Fibroblast of villous mesenchyme (primary cell): ENCODE measurements at regions not wholly inside any gene's neighbourhood (a gene's known extent, or its start where the extent isn't known, plus 50 kb on each side); places are given as distances from the start of the nearest gene placed in this dataset.
"Not testable (repeated sequence)": the region's sequence is repeated elsewhere in the genome, so short reads cannot be mapped to it uniquely, and the experiment has no call there.

Experiments used
- DNase-seq: peaks from one replicate; pipeline ENCODE4 v3.0.0-alpha.2; 2010; ENCODE audit warnings: low read depth
- H3K4me3 ChIP-seq: 2 replicates; pipeline ENCODE4 v1.5.1; 2011; ENCODE audit warnings: low read depth, mild to moderate bottlenecking, low read length
- TF ChIP-seq, protein P1 (sequence below): IDR thresholded peaks from 2 replicates; pipeline ENCODE4 v1.5.1; 2012; ENCODE audit warnings: low read depth, mild to moderate bottlenecking, low read length; ENCODE audit not compliant: insufficient read depth

DNA sequence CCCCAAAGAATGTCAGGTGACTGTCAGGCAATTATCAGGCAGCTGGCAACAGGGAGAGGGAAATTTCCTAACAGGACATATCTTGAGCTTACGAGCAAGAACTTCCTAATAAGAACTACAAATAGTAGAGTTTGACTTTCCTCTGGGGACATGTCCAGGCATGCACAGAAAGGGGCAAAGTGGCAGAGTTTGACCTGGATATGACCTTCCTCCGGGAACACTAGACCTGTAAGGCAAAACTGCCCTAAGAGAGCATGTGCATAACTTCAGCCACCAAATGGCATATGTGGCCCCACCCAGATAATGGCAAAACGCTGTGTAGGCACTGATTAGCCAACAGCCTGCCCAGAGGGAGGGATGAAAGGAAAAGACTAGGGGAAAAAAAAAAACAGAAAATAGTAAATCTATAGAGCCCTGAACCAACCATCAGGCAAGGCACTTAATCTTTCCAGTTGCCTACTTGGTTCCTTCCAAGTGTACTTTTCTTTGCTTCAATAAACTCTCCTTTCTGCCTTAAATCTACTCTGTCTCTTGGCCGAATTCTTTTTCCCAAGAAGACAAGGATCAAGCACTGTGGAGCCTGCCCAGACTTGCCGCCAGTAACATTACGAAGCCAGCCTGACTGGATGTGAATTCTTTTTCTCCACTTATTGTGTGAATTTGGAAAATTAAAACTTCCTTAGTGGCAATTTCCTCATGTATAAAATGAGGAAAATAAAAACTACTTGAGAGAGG is 164.1 kb downstream of the SPTSSA start:
- TF ChIP-seq, protein P1, sequence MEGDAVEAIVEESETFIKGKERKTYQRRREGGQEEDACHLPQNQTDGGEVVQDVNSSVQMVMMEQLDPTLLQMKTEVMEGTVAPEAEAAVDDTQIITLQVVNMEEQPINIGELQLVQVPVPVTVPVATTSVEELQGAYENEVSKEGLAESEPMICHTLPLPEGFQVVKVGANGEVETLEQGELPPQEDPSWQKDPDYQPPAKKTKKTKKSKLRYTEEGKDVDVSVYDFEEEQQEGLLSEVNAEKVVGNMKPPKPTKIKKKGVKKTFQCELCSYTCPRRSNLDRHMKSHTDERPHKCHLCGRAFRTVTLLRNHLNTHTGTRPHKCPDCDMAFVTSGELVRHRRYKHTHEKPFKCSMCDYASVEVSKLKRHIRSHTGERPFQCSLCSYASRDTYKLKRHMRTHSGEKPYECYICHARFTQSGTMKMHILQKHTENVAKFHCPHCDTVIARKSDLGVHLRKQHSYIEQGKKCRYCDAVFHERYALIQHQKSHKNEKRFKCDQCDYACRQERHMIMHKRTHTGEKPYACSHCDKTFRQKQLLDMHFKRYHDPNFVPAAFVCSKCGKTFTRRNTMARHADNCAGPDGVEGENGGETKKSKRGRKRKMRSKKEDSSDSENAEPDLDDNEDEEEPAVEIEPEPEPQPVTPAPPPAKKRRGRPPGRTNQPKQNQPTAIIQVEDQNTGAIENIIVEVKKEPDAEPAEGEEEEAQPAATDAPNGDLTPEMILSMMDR: no peak
- no peak overlapping the region for H3K4me3 ChIP-seq
- no peak for DNase-seq

- TF ChIP-seq, protein P1: no peak
- no peak overlapping the region for H3K4me3 ChIP-seq
Measured at GRCh38 chr14:34283590-34283989, 178.4 kb downstream of the SPTSSA start.

GRCh38 chr14:34277191-34277590 is 184.8 kb downstream of the SPTSSA start:
- no peak for DNase-seq
- no peak overlapping the region for H3K4me3 ChIP-seq
- TF ChIP-seq, protein P1: no peak

More at GRCh38 chr14:34283590-34283989, 178.4 kb downstream of the SPTSSA start:
- DNase-seq: no peak

- no peak overlapping the region for H3K4me3 ChIP-seq
- DNase-seq: no peak
- TF ChIP-seq, protein P1: no peak
Measured at GRCh38 chr14:34275530-34275929, 186.5 kb downstream of the SPTSSA start.

- TF ChIP-seq, protein P1: no peak
- DNase-seq: peak; percentile 26
- H3K4me3 ChIP-seq: no peak overlapping the region
Measured at GRCh38 chr14:34275078-34275477, 187.0 kb downstream of the SPTSSA start.

- H3K4me3 ChIP-seq, DNase-seq: not testable (repeated sequence)
Measured at GRCh38 chr14:34273716-34274115, 188.3 kb downstream of the SPTSSA start.

GRCh38 chr14:34270361-34270760 is 191.7 kb downstream of the SPTSSA start:
- TF ChIP-seq, protein P1: no peak
- H3K4me3 ChIP-seq: no peak overlapping the region
- DNase-seq: no peak
